Fibroblast of lung (primary cell): ENCODE measurements at regions not wholly inside any gene's neighbourhood (a gene's known extent, or its start where the extent isn't known, plus 50 kb on each side); places are given as distances from the start of the nearest gene placed in this dataset.

Experiments used
- DNase-seq, 2 donors: peaks; one replicate each; pipeline versions ENCODE4 v3.0.0 to v3.0.0-alpha.2; 2010; ENCODE audit warnings: low read depth in 2 of 2
- H2AFZ ChIP-seq: 2 replicates; pipeline ENCODE4 v1.5.1; 2012; ENCODE audit warnings: low read length, control low read depth, inconsistent platforms
- H3K27ac ChIP-seq: 2 replicates; pipeline ENCODE4 v1.5.1; 2011; ENCODE audit warnings: low read length, control low read depth; ENCODE audit not compliant: insufficient read depth
- H3K27me3 ChIP-seq: 2 replicates; pipeline ENCODE4 v1.5.1; 2011; ENCODE audit warnings: mild to moderate bottlenecking, low read length; ENCODE audit not compliant: control insufficient read depth, insufficient read depth
- H3K36me3 ChIP-seq: 2 replicates; pipeline ENCODE4 v1.5.1; 2011; ENCODE audit warnings: low read length; ENCODE audit not compliant: control insufficient read depth, insufficient read depth
- H3K4me1 ChIP-seq: 2 replicates; pipeline ENCODE4 v1.5.1; 2011; ENCODE audit warnings: low read length; ENCODE audit not compliant: control insufficient read depth, insufficient read depth; ENCODE audit errors: extremely low read depth
- H3K4me2 ChIP-seq: 2 replicates; pipeline ENCODE4 v1.5.1; 2011; ENCODE audit warnings: low read length, control low read depth; ENCODE audit not compliant: insufficient read depth; ENCODE audit errors: extremely low read depth
- H3K4me3 ChIP-seq, 4 experiments: fragments of 200-600 bp in 1 of 4; sonication (generic) in 1 of 4; replicated peaks in 1 of 4; 2 replicates each; pipeline ENCODE4 v1.5.1; 2011 to 2016; ENCODE audit warnings: low read length in 4 of 4, low read depth in 3 of 4, mild to moderate bottlenecking in 3 of 4, control low read depth in 2 of 4, inconsistent platforms in 1 of 4, mixed read lengths in 1 of 4; ENCODE audit not compliant: insufficient read depth in 1 of 4; ENCODE audit errors: control extremely low read depth in 1 of 4
- H3K79me2 ChIP-seq: 2 replicates; pipeline ENCODE4 v1.5.1; 2012; ENCODE audit warnings: mild to moderate bottlenecking, low read length, inconsistent platforms; ENCODE audit not compliant: control insufficient read depth, insufficient read depth
- H3K9ac ChIP-seq: 2 replicates; pipeline ENCODE4 v1.5.1; 2011; ENCODE audit warnings: mild to moderate bottlenecking, low read length, control low read depth; ENCODE audit not compliant: insufficient read depth
- H3K9me3 ChIP-seq: 2 replicates; pipeline ENCODE4 v1.5.1; 2012; ENCODE audit warnings: low read depth, low read length; ENCODE audit not compliant: control insufficient read depth, insufficient read depth
- H4K20me1 ChIP-seq: 2 replicates; pipeline ENCODE4 v1.5.1; 2011; ENCODE audit warnings: low read length; ENCODE audit not compliant: control insufficient read depth, insufficient read depth; ENCODE audit errors: extremely low read depth
- EZH2 ChIP-seq: IDR thresholded peaks from 2 replicates; pipeline ENCODE4 v1.5.1; 2012; ENCODE audit warnings: low read length, control low read depth, mild to moderate bottlenecking; ENCODE audit errors: missing control alignments
- TF ChIP-seq, protein P1 (sequence below), 2 donors: IDR thresholded peaks in 1 of 2; conservative IDR thresholded peaks in 1 of 2; 1 replicate in 1 of 2; 2 replicates in 1 of 2; pipeline ENCODE4 v1.5.1; 2011 to 2012; ENCODE audit warnings: low read length in 2 of 2, control low read depth in 1 of 2, inconsistent platforms in 1 of 2, low read depth in 1 of 2, mild to moderate bottlenecking in 1 of 2

DNA sequence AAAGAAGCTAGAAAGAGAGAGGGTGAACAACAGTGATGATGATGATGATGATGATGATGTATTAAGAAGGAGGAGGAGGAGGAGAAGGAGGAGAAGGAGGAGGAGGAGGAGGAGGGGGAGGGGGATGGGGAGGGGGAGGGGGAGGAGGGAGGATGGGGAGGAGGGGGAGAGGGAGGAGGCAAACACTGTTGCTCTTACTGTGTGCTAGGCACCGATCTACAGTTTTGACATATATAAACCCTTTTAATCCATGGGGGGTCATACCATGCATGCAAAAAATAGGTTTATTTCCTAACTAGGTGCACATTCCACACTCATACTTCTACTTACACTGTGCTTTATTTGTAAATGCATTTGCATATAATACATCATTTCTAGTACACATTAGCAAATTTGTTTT lies 482.8 kb upstream of the FAM241A start:
- no peak overlapping the region for H3K27ac ChIP-seq
- H3K4me1 ChIP-seq, result no peaks in the 10 kb centered on the region
- no peak overlapping the region for H3K4me3 ChIP-seq
- no peaks in the 10 kb centered on the region for H4K20me1 ChIP-seq
- H3K79me2 ChIP-seq, result no peaks in the 10 kb centered on the region
- TF ChIP-seq, protein P1, sequence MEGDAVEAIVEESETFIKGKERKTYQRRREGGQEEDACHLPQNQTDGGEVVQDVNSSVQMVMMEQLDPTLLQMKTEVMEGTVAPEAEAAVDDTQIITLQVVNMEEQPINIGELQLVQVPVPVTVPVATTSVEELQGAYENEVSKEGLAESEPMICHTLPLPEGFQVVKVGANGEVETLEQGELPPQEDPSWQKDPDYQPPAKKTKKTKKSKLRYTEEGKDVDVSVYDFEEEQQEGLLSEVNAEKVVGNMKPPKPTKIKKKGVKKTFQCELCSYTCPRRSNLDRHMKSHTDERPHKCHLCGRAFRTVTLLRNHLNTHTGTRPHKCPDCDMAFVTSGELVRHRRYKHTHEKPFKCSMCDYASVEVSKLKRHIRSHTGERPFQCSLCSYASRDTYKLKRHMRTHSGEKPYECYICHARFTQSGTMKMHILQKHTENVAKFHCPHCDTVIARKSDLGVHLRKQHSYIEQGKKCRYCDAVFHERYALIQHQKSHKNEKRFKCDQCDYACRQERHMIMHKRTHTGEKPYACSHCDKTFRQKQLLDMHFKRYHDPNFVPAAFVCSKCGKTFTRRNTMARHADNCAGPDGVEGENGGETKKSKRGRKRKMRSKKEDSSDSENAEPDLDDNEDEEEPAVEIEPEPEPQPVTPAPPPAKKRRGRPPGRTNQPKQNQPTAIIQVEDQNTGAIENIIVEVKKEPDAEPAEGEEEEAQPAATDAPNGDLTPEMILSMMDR (conservative IDR thresholded peaks at IDR 0.05 in 1 of 2, IDR thresholded peaks at IDR 0.05 in 1 of 2; ENCODE audit: low read depth in 1 of 2, low read length in 2 of 2), result no peak
- TF ChIP-seq EZH2, result no peak
- H3K9me3 ChIP-seq, result no peaks in the 10 kb centered on the region
- DNase-seq, result no peak
- H3K4me2 ChIP-seq, result no peak overlapping the region
- no peak overlapping the region for H2AFZ ChIP-seq
- no peak overlapping the region for H3K9ac ChIP-seq
- H3K27me3 ChIP-seq, result no peaks in the 10 kb centered on the region
- H3K36me3 ChIP-seq, result no peaks in the 10 kb centered on the region

DNA sequence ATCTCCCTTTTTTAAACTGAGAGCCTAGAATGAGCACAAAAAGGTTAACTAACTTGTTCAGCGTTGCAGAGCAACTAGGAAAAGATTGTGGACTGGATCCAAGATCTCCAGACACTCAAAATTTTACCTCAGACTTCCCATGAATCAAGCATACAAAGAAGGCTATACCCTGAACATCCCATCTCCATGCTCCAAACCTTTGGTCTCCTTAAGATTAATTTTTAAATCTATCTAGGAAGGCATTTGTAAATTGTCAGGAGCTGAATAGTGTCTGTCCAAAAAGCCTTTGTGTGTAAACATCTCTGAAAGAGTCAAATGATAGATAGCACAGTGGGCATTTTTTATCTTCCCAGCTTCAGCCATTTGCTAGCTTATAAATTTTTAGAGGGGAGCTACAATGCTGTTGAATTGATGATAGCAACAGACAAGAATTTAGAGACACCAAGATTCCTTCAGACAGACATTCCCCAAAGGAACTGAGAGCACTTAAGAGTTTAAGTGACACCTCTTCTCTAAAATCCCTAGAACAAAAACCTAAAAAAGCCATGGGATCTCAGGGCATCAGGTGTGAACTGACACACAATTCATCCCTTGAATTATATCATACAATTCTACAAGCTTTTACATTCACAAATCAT lies 480.8 kb upstream of the FAM241A start:
- H3K4me3 ChIP-seq, result no peak overlapping the region
- TF ChIP-seq, protein P1 (conservative IDR thresholded peaks at IDR 0.05 in 1 of 2, IDR thresholded peaks at IDR 0.05 in 1 of 2; ENCODE audit: low read depth in 1 of 2, low read length in 2 of 2), result no peak
- TF ChIP-seq EZH2, result no peak
- no peaks in the 10 kb centered on the region for H3K36me3 ChIP-seq
- no peak overlapping the region for H3K27ac ChIP-seq
- no peaks in the 10 kb centered on the region for H3K4me1 ChIP-seq
- no peak overlapping the region for H2AFZ ChIP-seq
- H4K20me1 ChIP-seq, result no peaks in the 10 kb centered on the region
- H3K27me3 ChIP-seq, result no peaks in the 10 kb centered on the region
- H3K4me2 ChIP-seq, result no peak overlapping the region
- no peaks in the 10 kb centered on the region for H3K79me2 ChIP-seq
- DNase-seq, result no peak
- no peaks in the 10 kb centered on the region for H3K9me3 ChIP-seq
- H3K9ac ChIP-seq, result no peak overlapping the region

DNA sequence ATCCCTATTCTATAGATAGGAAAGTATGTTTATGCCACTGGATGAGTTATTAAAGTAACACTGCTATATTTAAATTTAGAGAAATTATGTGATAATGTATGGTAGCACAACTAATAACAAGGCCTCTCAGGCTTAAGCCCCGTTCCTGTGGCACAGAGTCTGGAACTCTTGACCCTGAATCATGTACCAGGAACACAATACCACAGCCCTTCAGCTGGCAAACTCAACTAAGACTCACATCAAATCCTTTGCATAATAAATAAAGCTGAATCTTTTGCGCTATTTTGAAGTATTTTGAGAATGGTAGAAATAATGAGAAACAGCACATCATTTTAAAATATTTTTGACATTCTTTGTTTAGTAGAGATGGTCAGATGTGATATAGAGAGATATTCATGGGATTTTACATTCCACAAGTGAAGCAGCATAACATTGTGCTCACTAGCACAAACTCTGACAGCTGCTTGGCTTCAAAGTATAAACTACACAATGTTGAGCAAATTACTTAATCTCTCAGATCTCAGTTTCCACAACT lies 478.4 kb upstream of the FAM241A start:
- Histone ChIP-seq H3K4me3 (no peak overlapping the region), H2AFZ (no peak overlapping the region), H3K9ac (no peak overlapping the region), H3K27ac (no peak overlapping the region), H3K36me3 (no peaks in the 10 kb centered on the region), H3K79me2 (no peaks in the 10 kb centered on the region), H4K20me1 (no peaks in the 10 kb centered on the region), H3K9me3 (no peaks in the 10 kb centered on the region), H3K27me3 (no peaks in the 10 kb centered on the region), H3K4me1 (no peaks in the 10 kb centered on the region), H3K4me2 (no peak overlapping the region)
- DNase-seq, result no peak
- TF ChIP-seq, protein P1 (conservative IDR thresholded peaks at IDR 0.05 in 1 of 2, IDR thresholded peaks at IDR 0.05 in 1 of 2; ENCODE audit: low read depth in 1 of 2, low read length in 2 of 2), result no peak
- TF ChIP-seq EZH2, result no peak
